SK-N-SH (cell line): ENCODE measurements at regions not wholly inside any gene's neighbourhood (a gene's known extent, or its start where the extent isn't known, plus 50 kb on each side); places are given as distances from the start of the nearest gene placed in this dataset.

Source experiments
- CTCF ChIA-PET: fragments of 300-600, 350-600 bp; formaldehyde crosslinking; extraction: SDS; loops from one replicate; lab custom pipeline; 2021; lab: Yijun Ruan, JAX
- POLR2A ChIA-PET: fragments of 350-600 bp; sonication (Branson Sonifier 250); formaldehyde crosslinking; extraction: SDS; loops from one replicate; lab custom pipeline; 2020; ENCODE audit warnings: antibody characterized with exemption, inconsistent platforms; lab: Yijun Ruan, JAX
- DNase-seq: peaks from one replicate; pipeline ENCODE4 v3.0.0; 2012
- H2AFZ ChIP-seq: fragments of 200-600 bp; sonication (generic); 2 replicates; pipeline ENCODE4 v1.8.1; 2016; ENCODE audit warnings: antibody characterized with exemption, mild to moderate bottlenecking, low read depth
- H3F3A ChIP-seq: fragments of 200-600 bp; sonication (generic); replicated peaks from 2 replicates; pipeline ENCODE3; 2016; ENCODE audit warnings: antibody characterized with exemption, mild to moderate bottlenecking; ENCODE audit not compliant: insufficient read depth
- H3K27ac ChIP-seq, 2 experiments: fragments of 200-500 bp in 1 of 2; fragments of 200-600 bp in 1 of 2; sonication (Bioruptor generic) in 1 of 2; sonication (generic), shearing (Covaris generic) in 1 of 2; 2 replicates each; pipeline versions ENCODE4 v1.5.1 to v1.6.1; 2014 to 2016; ENCODE audit warnings: low read depth in 2 of 2, inconsistent platforms in 1 of 2, low read length in 1 of 2, mild to moderate bottlenecking in 1 of 2, mixed read lengths in 1 of 2
- H3K27me3 ChIP-seq: fragments of 200-600 bp; sonication (generic), shearing (Covaris generic); 2 replicates; pipeline ENCODE4 v1.6.1; 2016; ENCODE audit warnings: mixed run types; ENCODE audit not compliant: insufficient read depth
- H3K36me3 ChIP-seq, 2 experiments: fragments of 200-500 bp in 1 of 2; fragments of 200-600 bp in 1 of 2; sonication (Bioruptor generic) in 1 of 2; sonication (generic) in 1 of 2; replicated peaks in 1 of 2; 2 replicates each; pipeline versions ENCODE3 to v1.5.1; 2014 to 2016; ENCODE audit warnings: low read length in 1 of 2, mild to moderate bottlenecking in 1 of 2; ENCODE audit not compliant: insufficient read depth in 2 of 2, control insufficient read depth in 1 of 2
- H3K4me1 ChIP-seq, 2 experiments: fragments of 200-500 bp in 1 of 2; fragments of 200-600 bp in 1 of 2; sonication (Bioruptor generic) in 1 of 2; sonication (generic), shearing (Covaris generic) in 1 of 2; 2 replicates each; pipeline versions ENCODE4 v1.5.1 to v1.6.1; 2014 to 2016; ENCODE audit warnings: low read depth in 1 of 2, low read length in 1 of 2, mixed run types in 1 of 2; ENCODE audit not compliant: insufficient read depth in 2 of 2, control insufficient read depth in 1 of 2
- H3K4me2 ChIP-seq: fragments of 200-600 bp; sonication (generic), shearing (Covaris generic); 2 replicates; pipeline ENCODE4 v1.6.1; 2017; ENCODE audit warnings: mixed run types
- H3K4me3 ChIP-seq, 2 experiments: fragments of 200-500 bp in 1 of 2; fragments of 200-600 bp in 1 of 2; sonication (Bioruptor generic) in 1 of 2; sonication (generic), shearing (Covaris generic) in 1 of 2; 2 replicates each; pipeline versions ENCODE4 v1.5.1 to v1.8.1; 2014 to 2016; ENCODE audit warnings: low read depth in 2 of 2, inconsistent platforms in 1 of 2, low read length in 1 of 2, mild to moderate bottlenecking in 1 of 2, mixed read lengths in 1 of 2, moderate library complexity in 1 of 2
- H3K79me2 ChIP-seq: fragments of 200-600 bp; sonication (generic); 2 replicates; pipeline ENCODE4 v1.8.1; 2017; ENCODE audit warnings: mild to moderate bottlenecking; ENCODE audit not compliant: insufficient read depth
- H3K9ac ChIP-seq: fragments of 200-600 bp; sonication (generic); 2 replicates; pipeline ENCODE4 v1.6.1; 2017; ENCODE audit warnings: mixed run types
- H3K9me2 ChIP-seq: fragments of 200-600 bp; sonication (generic); 2 replicates; pipeline ENCODE4 v1.6.1; 2017; ENCODE audit warnings: mixed run types
- H3K9me3 ChIP-seq: fragments of 200-600 bp; sonication (generic); 2 replicates; pipeline ENCODE4 v1.6.1; 2017; ENCODE audit warnings: mixed run types, mild to moderate bottlenecking, moderate library complexity
- H4K20me1 ChIP-seq: fragments of 200-600 bp; sonication (generic); 2 replicates; pipeline ENCODE4 v1.6.1; 2017; ENCODE audit warnings: mild to moderate bottlenecking, mixed run types; ENCODE audit not compliant: insufficient read depth
- CHD2 ChIP-seq: fragments of 150-350 bp; IDR thresholded peaks from 2 replicates; pipeline ENCODE4 v1.6.1; 2018; ENCODE audit warnings: low read length; ENCODE audit not compliant: partially characterized antibody
- CTCF ChIP-seq: fragments of 200-600 bp; sonication (generic); IDR thresholded peaks from 2 replicates; pipeline ENCODE4 v1.6.1; 2017; ENCODE audit warnings: antibody characterized with exemption, mild to moderate bottlenecking, moderate library complexity
- EZH2phosphoT487 ChIP-seq: fragments of 200-600 bp; sonication (generic); IDR thresholded peaks from 2 replicates; pipeline ENCODE4 v1.6.1; 2017; ENCODE audit warnings: low read depth, mixed run types, mild to moderate bottlenecking, antibody characterized with exemption, moderate library complexity, borderline replicate concordance
- FOXJ3 ChIP-seq: sonication (generic); formaldehyde crosslinking; IDR thresholded peaks from 2 replicates; pipeline ENCODE4 v1.5.1; 2020; ENCODE audit warnings: mild to moderate bottlenecking, missing genetic modification reagents
- GABPA ChIP-seq: IDR thresholded peaks from 2 replicates; pipeline ENCODE4 v1.4.0; 2012; ENCODE audit warnings: low read depth, mild to moderate bottlenecking
- GATA2 ChIP-seq: sonication (generic); formaldehyde crosslinking; IDR thresholded peaks from 2 replicates; pipeline ENCODE4 v1.5.0; 2020; ENCODE audit warnings: mild to moderate bottlenecking, missing genetic modification reagents
- IRF3 ChIP-seq: fragments of 150-350 bp; IDR thresholded peaks from 2 replicates; pipeline ENCODE4 v1.6.1; 2016; ENCODE audit warnings: mild to moderate bottlenecking, low read depth, low read length
- JUND ChIP-seq: IDR thresholded peaks from 2 replicates; pipeline ENCODE4 v1.4.0; 2012
- MEF2A ChIP-seq: IDR thresholded peaks from 2 replicates; pipeline ENCODE4 v1.4.0; 2012; ENCODE audit warnings: low read depth, borderline replicate concordance
- NFIC ChIP-seq: IDR thresholded peaks from 2 replicates; pipeline ENCODE4 v1.4.0; 2012; ENCODE audit warnings: borderline replicate concordance
- PBX3 ChIP-seq: IDR thresholded peaks from 2 replicates; pipeline ENCODE4; 2012
- RCOR1 ChIP-seq: fragments of 150-350 bp; IDR thresholded peaks from 2 replicates; pipeline ENCODE4 v1.6.1; 2017; ENCODE audit warnings: antibody characterized with exemption, low read length
- REST ChIP-seq: IDR thresholded peaks from 2 replicates; pipeline ENCODE4 v1.6.1; 2012; ENCODE audit warnings: mild to moderate bottlenecking, low read depth, low read length, moderate library complexity
- SIN3A ChIP-seq: IDR thresholded peaks from 2 replicates; pipeline ENCODE4 v1.6.1; 2012; ENCODE audit warnings: low read depth, mild to moderate bottlenecking, low read length, moderate library complexity, borderline replicate concordance
- TCF12 ChIP-seq: IDR thresholded peaks from 2 replicates; pipeline ENCODE4 v1.4.0; 2012
- USF1 ChIP-seq: IDR thresholded peaks from 2 replicates; pipeline ENCODE4 v1.4.0; 2012; ENCODE audit warnings: low read depth, borderline replicate concordance
- USF2 ChIP-seq: fragments of 150-350 bp; IDR thresholded peaks from 2 replicates; pipeline ENCODE4 v1.6.1; 2017; ENCODE audit warnings: antibody characterized with exemption, low read length, low read depth, borderline replicate concordance
- YY1 ChIP-seq: IDR thresholded peaks from 2 replicates; pipeline ENCODE4 v1.4.0; 2012; ENCODE audit warnings: low read depth, mild to moderate bottlenecking
- WGBS: methylation state at CpG from one replicate; pipeline ENCODE4 v1.1.6; 2017; ENCODE audit warnings: low lambda C conversion rate; 5-methylcytosine and 5-hydroxymethylcytosine counted together

GRCh38 chr6:2589171-2589661 lies 161.5 kb downstream of the MYLK4 start (continued):
- TF ChIP-seq NFIC, result no peak
- TF ChIP-seq IRF3, result no peak
- TF ChIP-seq CTCF, result no peak
- TF ChIP-seq EZH2phosphoT487, result no peak

GRCh38 chr6:2583459-2583858 lies 167.3 kb downstream of the MYLK4 start:
- 27% methylated on average over 4 of the region's 4 CpGs for WGBS
- CTCF ChIA-PET, result no interaction called here

More at GRCh38 chr6:2583459-2583858, 167.3 kb downstream of the MYLK4 start:
- POLR2A ChIA-PET, result no interaction called here
- Histone ChIP-seq H3K4me2 (no peak overlapping the region), H3K36me3 (no peaks in the 10 kb centered on the region), H3K79me2 (no peaks in the 10 kb centered on the region), H3F3A (no peaks in the 10 kb centered on the region), H3K9me3 (no peaks in the 10 kb centered on the region), H3K4me1 (no peaks in the 10 kb centered on the region; a peak in 1 of 4 replicates), H3K9me2 (no peaks in the 10 kb centered on the region), H4K20me1 (no peaks in the 10 kb centered on the region), H2AFZ (no peak overlapping the region), H3K4me3 (no peak overlapping the region), H3K27ac (no peak overlapping the region), H3K27me3 (no peaks in the 10 kb centered on the region), H3K9ac (no peak overlapping the region)
- no peak for TF ChIP-seq USF2
- no peak for TF ChIP-seq TCF12
- TF ChIP-seq CHD2, result no peak
- TF ChIP-seq SIN3A, result no peak
- no peak for TF ChIP-seq USF1
- TF ChIP-seq GABPA, result no peak
- no peak for TF ChIP-seq PBX3
- TF ChIP-seq GATA2 (CRISPR knock-in tag), result no peak
- TF ChIP-seq REST, result no peak
- TF ChIP-seq FOXJ3 (CRISPR knock-in tag), result no peak
- TF ChIP-seq YY1, result no peak
- no peak for TF ChIP-seq JUND
- TF ChIP-seq RCOR1, result no peak
- TF ChIP-seq MEF2A, result no peak
- DNase-seq, result no peak
